NCI-H1436 treated with DMSO at 0.1 percent for 48 hours (cell line): ENCODE measurements at regions not wholly inside any gene's neighbourhood (a gene's known extent, or its start where the extent isn't known, plus 50 kb on each side); places are given as distances from the start of the nearest gene placed in this dataset.
"Not testable (repeated sequence)": the region's sequence is repeated elsewhere in the genome, so short reads cannot be mapped to it uniquely, and the experiment has no call there.

Experiments used
- DNase-seq: peaks from one replicate; lab custom pipeline; 2025; lab: John Stamatoyannopoulos, UW

DNA sequence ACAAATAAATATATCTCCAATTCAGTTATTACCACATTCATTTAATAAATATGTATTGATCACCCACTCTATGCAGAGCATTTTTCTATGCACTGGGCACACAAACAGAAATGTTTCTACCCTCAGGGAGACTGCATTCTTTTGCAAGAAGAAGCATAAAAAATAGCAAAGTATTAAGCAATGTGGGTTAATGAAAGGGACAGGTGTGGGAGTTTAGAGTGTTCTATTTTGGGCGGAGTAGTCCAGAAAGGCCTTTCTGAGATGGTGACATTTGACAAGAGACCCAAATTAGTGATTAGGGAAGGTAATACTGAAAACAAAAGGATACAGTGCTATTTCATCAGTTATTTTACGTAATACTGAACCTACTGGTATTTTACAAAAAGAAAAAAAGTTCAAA is 394.3 kb upstream of the CHST9 start:
- DNase-seq: no peak

DNA sequence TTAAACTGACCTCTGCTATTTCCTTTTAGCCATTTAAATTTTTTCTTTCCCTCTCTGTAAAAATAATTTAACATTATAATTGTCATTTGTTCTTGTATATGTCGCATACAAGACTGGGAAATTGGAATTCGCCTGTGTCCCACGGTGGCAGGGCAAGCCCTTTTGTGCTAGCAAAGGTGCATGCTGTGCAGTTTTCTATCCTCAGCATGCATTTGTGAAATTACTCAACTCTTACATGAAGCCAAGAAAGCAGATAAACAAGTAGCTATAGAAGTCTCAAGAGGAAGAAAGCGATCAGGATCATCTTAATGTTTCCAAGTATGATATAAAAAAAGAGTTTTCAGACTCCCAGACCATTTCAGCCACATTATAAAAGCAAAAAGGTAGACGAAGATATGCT is 392.6 kb upstream of the CHST9 start:
- no peak for DNase-seq

DNA sequence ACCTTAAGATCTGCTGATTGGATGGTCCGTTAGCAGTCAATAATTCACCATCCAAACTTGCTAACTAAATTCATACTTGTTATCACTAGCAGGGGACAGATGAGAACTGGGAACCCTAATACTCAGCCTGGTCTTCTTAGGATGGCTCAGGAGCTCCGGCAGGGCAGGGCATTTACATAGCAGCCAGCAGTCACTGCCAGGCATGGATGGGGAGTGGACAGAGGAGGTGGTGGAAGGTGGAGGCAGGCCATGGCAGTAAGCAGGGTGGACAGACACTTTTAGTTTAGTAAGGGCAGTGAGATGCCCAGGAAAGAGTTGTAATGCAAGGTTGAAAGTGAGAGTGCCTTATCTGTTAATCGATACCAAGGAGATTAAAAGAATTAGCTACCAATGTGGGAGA is 392.2 kb upstream of the CHST9 start:
- DNase-seq: no peak

DNA sequence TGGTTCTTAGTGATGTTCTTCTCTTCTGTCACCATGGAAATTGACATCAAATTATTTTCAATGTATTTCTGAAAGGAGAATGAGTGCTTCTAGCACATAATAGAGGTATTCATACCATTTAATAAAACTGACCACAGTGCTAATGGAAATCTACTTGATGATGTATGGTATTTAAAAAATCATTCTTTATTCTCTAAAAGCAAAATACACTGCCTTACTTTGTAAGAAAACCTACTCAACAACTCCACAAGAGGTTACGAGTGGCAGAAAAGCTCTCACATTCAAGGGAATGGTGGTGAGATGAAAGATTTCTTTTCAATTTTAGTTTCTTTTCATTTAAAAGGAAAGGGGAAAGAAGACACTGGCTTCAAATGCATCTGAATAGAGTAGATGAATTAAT is 382.3 kb upstream of the CHST9 start:
- no peak for DNase-seq

DNA sequence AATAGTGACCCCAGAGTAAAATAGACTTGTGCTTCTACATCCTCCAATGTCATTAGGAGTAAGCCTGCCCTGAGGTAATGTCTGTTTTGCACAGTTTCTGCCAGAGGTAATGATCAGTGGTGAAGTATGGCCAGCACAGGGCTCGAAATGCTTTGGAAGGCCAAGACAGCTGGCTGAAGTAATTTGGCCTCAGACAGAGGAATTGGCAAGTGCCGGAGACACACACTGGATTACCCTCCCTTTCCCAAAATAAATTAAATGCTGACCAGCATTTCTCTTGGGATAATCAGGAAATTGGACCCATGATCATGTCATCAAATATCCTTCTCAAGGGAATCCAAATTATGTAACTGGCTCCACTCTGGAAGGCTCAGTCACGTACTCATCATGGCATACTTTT is 379.0 kb upstream of the CHST9 start:
- DNase-seq: no peak

DNA sequence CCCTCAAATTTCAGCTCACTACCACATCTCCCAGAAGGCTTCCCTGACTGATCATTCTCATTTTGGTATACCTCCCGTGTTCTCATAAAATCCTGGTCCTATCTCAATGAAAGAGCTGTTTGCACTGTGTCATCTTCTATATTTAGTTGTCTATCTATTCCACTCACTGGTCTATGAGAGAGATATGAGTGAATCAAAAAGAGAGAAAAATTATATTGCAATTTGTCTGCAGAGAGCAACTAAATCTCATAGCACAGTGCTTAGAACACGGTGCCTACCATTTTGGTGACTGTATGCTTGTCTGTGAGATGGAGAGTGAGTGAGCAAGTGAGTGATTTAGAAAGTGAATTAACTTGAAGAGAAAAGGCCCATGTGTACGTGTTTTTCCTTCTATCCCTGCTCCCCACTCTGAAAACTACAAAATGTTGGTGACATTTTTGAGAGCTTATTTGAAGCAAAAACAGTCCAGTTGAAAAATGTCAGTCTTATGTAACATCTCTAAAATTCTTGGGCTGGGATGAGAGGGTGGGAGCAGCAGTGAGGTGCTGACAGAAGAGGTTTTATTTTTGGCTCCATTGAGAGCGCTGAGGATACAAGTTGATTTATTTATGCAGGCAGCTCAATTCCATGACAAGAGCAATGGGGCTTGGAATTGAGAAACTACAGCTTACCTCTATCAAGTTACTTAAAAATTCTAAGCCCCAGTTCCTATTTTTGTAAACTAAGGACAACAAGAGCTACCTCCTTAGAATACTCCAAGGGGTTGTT is 373.5 kb upstream of the CHST9 start:
- DNase-seq: no peak

DNA sequence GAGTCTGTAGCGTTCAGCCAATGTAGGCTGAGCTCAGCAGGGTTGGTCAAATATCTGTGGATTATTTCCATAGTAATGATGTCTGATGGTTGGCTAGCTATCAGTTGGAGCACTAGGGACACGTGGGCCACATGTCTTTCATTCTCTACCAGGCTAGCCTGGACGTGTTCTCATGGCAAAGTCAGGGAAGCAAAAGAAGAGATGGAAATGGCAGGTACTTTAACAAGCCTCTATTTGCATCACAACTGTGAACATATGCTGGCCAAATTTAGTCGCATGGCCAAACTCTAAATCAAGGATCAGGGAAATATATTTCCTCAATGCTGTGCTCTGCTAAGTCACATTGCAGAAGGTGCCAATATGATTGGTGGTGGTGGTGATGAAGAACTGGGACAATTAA is 371.6 kb upstream of the CHST9 start:
- DNase-seq: no peak

DNA sequence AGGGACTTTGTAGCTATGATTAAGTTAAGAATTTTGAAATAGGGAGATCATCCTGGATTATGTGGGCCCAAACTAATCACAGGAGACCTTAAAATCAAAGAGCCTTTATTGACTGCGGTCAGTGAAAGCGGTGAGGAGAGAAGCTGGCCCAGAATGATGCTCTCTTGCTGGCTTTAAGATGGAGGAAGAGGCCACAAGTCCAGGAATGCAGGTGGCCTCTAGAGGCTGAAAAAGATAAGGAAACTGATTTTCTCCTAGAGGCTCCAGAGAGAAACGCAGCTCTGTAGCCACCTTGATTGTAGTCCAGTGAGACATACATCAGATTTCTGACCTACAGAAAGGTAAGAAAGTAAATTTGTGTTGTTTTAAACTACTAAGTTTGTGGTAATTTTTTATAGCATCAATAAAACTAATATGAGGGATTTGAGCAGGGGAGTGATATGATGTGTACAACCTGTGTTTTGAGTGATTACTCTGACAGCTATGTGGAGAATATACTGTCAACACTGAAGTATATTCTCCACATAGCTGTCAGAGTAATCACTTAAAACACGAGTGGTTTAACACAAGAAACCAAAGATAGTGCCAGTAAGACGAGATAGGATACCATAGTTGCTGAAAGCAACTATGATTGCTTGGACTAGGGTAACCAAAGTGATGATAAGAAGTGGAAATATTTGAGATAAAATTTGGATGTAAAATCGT is 364.4 kb upstream of the CHST9 start:
- DNase-seq: no peak

DNA sequence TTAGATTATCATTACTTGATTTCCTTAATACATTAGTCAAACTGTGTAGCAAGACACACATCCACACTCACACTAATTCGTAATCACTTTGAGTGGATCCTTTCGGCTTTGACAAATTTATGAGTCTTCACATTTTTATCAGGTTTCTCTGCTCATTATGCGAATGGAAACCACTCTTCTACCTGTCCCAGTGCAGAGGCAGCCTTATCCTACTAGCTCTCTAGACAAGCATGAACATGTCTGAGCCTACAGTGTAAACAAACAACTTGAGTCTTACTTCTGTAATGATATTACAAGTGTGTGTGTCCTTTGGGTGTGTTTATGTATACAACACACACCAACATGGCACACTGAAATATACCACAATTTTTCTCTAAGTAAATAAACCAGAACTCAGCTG is 361.9 kb upstream of the CHST9 start:
- no peak for DNase-seq

DNA sequence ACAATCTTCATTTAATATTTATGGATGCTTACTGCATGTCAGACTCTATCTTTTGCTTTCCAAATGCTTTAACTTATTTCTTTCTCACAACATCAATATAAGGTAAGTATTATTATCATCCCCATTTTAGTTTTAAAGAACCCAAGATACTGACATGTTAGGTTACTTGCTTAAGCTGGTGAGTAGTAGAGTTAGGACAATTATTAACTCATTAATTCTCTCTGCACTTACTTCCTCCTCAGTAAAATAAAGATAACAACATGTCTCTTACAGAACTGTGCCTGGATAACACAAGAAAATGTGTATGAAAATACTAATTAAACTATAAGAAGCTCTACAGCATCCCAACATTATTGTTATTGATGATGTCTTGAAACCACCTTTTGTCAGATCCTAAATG is 359.1 kb upstream of the CHST9 start:
- no peak for DNase-seq

DNA sequence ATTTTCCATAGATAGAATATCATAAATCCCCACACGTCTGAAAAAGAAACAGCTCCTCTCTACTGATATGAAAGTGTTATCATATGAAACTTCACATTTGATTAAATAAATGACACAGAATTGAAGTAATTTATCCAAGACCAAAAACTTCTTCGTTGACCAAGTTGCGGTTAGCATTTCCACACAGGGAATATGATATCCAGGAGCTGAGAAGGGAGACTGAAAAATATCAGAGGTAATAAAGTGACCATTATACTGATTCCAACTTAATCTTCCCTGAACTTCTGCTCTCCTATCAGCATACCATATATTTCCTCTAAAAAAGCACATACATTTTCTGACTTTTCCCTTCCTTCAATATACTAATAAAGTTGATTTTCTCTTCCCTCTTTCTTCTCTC is 356.2 kb upstream of the CHST9 start:
- DNase-seq: no peak

DNA sequence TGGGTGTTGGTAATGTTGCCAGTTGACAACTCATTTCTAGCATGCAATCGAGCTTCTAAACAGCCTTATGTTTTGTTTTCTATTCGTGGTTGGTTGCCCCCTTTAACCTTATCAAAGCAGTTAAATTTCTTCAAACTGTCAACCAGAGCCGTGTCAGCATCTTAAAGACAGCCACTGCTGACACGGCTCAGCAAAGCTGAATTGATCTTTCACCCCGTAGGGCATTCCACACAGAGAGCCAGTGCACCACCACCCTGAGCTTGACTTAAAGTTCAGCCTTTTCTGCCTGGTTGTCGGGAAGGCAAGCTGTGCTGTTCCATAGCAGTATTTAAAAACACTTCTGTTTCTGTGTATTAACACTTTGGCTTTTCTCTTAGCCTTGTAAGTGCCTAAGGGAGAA is 355.0 kb upstream of the CHST9 start:
- DNase-seq: no peak

DNA sequence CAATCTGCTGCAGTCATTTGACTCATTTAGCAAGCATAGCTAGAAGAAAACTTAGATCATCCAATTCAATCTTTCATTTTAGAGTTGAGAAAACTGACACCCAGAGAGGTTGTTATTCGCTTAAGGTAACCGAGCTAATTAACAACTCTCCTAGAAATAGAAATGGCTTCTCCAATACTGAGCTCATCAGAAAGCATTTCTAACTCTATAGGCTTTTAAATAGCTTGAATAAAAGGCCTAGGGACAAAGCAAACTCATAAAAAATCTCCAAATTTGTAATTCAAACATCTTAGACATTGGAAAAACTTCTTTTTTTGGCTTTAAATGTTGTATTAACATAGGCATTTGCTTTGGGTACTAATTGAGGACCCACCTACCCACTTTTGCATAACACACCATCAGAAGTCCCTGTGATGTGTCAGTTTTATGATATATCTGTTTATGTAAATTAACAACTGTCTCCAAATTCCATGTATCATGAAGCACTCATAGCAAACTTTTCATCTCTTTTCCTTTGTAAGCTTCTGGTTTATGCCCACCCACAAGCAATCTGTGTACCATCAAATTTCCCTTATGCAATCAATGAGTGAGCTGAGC is 343.9 kb upstream of the CHST9 start:
- DNase-seq: no peak

DNA sequence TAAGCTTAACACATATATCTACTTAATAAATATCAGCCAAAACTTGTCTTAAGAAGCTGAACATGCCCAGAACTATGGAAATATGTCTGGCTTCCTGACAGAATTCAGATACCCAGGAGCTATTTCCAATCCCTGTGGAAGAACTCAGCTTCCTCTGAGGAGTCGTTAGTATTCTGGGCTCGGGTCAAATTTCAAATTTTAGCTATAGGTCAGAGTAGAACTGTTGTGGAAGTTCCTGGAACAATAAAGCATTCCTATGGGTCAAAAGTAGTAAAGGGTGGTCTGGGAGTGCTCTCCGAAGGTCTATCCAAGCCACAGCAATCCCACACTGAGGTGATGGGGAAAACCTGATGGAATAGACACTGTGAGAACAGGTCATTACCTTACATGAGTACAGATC is 342.7 kb upstream of the CHST9 start:
- DNase-seq: no peak

DNA sequence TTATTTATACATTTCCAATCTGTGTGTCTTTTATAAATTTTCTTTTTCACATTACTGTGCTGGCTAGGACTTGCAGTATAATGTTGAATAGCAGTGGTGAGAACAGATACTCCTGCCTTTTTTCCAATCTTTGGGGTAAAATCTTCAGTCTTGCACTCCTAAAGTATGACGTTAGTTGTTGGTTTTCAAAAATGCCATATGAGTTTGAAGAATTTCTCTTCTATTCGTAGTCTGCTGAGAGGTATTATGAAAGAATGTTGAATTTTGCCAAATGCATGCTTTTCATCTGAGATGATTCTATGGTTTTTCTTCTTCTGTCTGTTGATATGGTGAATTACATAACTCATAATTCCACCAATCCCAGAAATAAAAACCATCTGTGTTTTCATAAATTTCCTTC is 335.3 kb upstream of the CHST9 start:
- DNase-seq: no peak

DNA sequence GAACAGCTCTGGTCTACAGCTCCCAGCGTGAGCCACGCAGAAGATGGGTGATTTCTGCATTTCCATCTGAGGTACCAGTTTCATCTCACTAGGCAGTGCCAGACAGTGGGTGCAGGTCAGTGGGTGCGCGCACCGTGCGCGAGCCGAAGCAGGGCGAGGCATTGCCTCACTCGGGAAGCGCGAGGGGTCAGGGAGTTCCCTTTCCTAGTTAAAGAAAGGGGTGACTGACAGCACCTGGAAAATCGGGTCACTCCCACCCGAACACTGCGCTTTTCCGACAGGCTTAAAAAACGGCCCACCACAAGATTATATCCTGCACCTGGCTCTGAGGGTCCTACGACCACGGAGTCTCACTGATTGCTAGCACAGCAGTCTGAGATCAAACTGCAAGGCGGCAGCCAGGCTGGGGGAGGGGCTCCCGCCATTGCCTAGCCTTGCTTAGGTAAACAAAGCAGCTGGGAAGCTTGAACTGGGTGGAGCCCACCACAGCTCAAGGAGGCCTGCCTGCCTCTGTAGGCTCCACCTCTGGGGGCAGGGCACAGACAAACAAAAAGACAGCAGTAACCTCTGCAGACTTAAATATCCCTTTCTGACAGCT is 325.0 kb upstream of the CHST9 start:
- not testable (repeated sequence) for DNase-seq

DNA sequence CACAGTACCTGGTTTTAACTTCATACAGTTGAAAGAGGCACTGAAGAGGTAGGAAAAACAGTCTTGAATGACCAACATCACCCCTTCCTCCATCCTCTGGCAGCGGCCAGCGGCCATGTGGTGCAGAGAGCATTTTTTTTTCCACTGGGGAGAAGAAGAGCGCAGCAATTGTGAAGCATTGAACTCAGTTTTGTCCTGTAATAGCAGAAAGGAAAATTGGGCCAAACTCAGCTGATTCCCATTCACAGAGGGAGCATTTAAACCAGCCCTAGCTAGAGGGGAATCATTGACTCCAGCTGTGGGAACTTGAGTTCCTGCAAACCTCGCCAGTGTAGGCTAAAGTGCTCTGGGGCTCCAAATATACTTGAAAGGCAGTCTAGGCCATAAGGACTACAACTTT is 316.6 kb upstream of the CHST9 start:
- DNase-seq: no peak

DNA sequence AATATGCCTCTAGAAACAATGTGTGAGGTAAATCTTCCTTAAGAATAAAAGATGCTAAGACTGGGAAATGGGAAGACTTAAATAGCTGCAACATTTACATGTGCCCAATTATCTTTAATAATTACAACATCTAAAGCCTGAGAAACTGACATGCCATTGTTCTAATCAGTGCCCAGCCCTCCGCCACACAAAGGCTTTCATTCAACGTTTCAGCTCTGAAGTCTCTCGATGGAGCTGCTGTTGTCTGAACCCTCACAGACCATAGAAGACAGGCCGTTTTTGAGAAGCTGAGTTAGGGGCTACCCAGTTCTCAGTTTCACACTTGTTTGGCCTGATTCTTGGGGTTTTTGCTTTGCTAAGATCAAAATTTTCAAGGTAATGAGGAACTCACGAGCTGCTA is 315.4 kb upstream of the CHST9 start:
- DNase-seq: no peak

DNA sequence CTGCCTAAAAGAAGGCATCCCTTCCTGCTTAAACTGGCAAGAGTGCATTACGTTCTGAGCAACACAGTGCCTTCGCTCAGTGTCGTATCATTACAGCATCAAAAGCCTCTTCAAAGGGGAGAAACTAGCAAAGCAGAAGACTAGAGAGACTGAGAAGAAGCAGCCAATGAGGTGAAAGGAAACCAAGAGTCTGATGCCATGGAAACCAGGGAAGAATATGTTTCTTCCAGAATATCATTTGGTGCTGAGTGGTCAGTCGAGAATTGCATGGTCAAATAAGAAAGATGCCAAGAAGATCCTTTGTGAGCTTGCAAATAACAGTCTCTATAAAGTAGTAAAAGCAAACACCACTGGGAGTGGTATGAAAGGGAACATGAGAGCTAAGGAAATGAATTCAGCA is 312.1 kb upstream of the CHST9 start:
- DNase-seq: no peak

DNA sequence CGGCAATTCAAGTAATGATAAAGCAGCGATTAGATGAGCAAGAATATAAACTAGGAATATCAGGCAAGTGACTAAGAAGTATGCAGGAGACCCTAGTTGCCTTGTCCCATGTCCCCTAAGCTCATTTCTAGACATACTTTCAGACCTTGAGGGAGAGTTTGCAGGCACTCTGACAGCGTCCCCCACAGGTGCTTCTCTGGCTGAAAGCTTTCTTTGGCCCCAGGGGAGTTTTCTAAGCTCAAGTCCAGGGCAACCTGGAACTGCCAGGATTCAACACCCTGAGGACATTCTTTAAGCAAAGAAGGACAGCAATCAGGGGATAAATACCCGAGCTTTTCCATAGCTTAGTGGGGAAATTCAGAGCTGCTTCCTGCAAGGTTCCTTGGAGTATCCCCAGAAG is 308.1 kb upstream of the CHST9 start:
- no peak for DNase-seq

DNA sequence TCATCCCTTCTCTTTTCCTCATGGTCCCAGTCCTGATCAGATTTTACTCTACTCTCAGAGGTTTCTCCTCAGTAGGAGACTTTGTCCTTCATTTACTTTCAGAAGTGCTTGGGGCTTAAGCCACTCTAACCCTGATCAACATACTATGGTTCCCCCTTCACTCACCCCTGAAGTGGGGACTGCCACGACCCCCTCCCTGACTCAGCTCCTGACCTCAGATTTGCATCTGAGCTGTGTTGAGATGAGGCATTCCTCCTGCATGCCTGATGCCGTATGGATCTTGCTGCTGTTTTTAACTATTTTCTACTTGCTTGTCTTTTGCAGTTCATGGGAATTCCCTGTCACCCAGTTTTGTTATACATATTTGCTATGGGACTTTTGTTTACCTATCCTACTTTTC is 306.7 kb upstream of the CHST9 start:
- no peak for DNase-seq

DNA sequence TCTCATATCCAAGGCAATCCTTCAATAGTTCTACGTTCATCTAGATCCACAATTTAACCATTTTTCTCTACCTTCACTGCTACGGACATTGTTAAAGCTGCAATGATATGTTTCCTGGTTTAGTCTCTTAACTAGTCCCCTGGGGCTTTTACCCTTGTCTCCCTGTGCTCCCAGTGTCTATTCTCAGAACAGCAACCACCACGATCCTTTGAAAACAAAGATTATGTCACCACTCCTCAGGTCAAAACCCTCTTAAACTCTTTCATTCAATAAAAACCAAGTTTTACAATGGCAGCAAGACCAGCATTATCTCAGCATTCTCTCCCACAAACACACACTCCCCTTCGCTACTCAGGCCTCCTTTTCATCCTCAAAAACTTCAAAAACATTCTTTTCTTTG is 298.2 kb upstream of the CHST9 start:
- DNase-seq: no peak

DNA sequence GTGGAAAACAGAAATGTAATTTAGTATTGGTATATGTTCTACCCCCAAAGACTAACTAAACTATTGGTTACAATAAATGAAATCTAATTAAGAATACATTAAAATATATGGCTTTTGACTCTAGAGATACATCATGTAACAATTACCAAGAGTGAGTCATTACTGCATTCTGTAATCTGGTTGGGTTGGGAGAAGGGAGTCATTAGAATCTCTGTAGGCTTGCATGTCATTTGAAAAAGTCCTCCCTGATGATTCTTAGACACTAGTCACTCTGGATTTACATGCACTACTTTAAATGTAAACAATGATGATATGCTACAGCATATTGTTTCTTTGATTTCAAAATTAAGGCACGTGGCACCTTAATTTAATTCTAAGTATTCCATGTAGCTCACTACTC is 293.4 kb upstream of the CHST9 start:
- no peak for DNase-seq
